Stimulated activated memory B cell treated with anti-CD40 and anti-IgM and Interleukin-4, amounts not matched to agents 10 μg/mL and 1 μg/mL and 100 μg/mL, for 72 hours (primary cell): ENCODE measurements at regions not wholly inside any gene's neighbourhood (a gene's known extent, or its start where the extent isn't known, plus 50 kb on each side); places are given as distances from the start of the nearest gene placed in this dataset.

Experiments used
- ATAC-seq: fragments of 150-1000 bp; cut with Tn5 transposase; 2 replicates; pipeline ENCODE4 v1.10.0; 2021
- H3K27ac Mint-ChIP-seq: one replicate; pipeline ENCODE4 v1.8.0; 2022; ENCODE audit warnings: mild to moderate bottlenecking, mixed read lengths
- H3K27me3 Mint-ChIP-seq: one replicate; pipeline ENCODE4 v1.8.0; 2022; ENCODE audit warnings: mixed read lengths
- H3K36me3 Mint-ChIP-seq: one replicate; pipeline ENCODE4 v1.8.0; 2022; ENCODE audit warnings: mixed read lengths
- H3K4me1 Mint-ChIP-seq: one replicate; pipeline ENCODE4 v1.8.0; 2022; ENCODE audit warnings: mixed read lengths
- H3K4me3 Mint-ChIP-seq: one replicate; pipeline ENCODE4 v1.8.0; 2022; ENCODE audit warnings: mild to moderate bottlenecking, moderate library complexity, mixed read lengths
- H3K9me3 Mint-ChIP-seq: one replicate; pipeline ENCODE4 v1.8.0; 2022; ENCODE audit warnings: mixed read lengths

DNA sequence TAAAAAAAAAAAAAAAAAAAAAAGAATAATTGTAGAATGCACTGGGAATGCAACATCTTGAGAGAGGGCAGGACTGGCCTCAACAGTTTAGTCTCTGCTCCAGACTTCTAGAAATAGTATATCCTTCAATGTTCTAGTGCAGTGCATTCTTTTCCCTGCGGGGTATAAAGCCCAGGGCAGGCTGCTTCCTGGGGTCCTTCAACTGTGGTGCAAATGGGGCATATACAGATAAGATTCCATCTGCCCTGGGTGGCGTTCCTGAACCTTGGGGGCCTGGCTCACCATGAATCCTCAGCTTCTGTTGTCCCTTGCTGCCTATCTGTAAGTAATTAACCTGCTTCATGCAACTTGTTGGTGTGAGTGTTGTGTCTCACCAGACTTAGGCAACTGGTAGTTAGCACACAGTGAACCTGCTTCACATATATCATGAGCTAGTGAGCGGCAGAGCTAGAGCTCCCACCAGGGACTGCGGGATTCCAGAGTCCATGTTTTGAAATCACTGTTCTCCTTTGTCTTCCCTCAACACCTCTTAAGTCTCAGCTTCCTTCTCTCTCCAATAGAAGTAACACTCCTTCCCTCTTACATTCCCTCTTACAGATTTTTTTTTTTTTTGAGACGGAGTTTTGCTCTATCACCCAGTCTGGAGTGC is 177.6 kb downstream of the SUDS3 start:
- no peak overlapping the region for H3K4me3 Mint-ChIP-seq

GRCh38 chr12:118558941-118559340 is 182.6 kb downstream of the SUDS3 start:
- Mint-ChIP-seq H3K27me3 (no peaks in the 10 kb centered on the region), H3K9me3 (no peaks in the 10 kb centered on the region), H3K4me1 (no peaks in the 10 kb centered on the region), H3K4me3 (no peak overlapping the region), H3K36me3 (no peaks in the 10 kb centered on the region), H3K27ac (no peak overlapping the region)
- ATAC-seq = no peak

More for the DNA sequence above, 177.6 kb downstream of the SUDS3 start:
- Mint-ChIP-seq H3K27ac (no peak overlapping the region), H3K36me3 (no peaks in the 10 kb centered on the region), H3K27me3 (no peaks in the 10 kb centered on the region), H3K9me3 (peaks cover 10% of the 10 kb centered on the region), H3K4me1 (no peaks in the 10 kb centered on the region)
- no peak for ATAC-seq

GRCh38 chr12:118560733-118561132 is 184.4 kb downstream of the SUDS3 start:
- H3K9me3 Mint-ChIP-seq = peaks cover 5% of the 10 kb centered on the region
- H3K27me3 Mint-ChIP-seq = no peaks in the 10 kb centered on the region
- no peak overlapping the region for H3K4me3 Mint-ChIP-seq
- no peaks in the 10 kb centered on the region for H3K36me3 Mint-ChIP-seq
- H3K27ac Mint-ChIP-seq = no peak overlapping the region
- H3K4me1 Mint-ChIP-seq = no peaks in the 10 kb centered on the region
- no peak for ATAC-seq

DNA sequence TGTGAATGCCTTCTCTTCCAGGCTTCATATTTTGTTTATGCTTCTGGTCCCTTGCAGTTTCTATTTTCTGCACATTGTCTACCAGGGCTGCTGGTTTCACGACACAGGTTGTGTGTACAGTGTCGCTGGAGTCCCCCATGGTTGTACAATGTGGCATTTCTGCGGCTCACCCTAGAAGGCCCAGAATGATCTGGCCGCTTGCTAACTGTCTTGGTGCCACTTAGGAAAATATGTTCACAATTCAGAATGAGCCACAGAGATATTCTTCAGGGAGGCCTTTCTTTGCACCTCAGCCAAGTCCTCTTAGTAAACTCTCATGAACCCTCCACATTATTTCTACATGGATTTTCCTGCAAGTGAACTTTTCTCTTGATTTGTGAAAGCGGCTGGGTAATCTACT is 195.4 kb downstream of the SUDS3 start:
- H3K4me1 Mint-ChIP-seq = no peaks in the 10 kb centered on the region
- no peak for ATAC-seq
- no peaks in the 10 kb centered on the region for H3K36me3 Mint-ChIP-seq
- H3K9me3 Mint-ChIP-seq = peaks cover 9% of the 10 kb centered on the region
- no peak overlapping the region for H3K27ac Mint-ChIP-seq
- no peak overlapping the region for H3K4me3 Mint-ChIP-seq
- H3K27me3 Mint-ChIP-seq = no peaks in the 10 kb centered on the region

DNA sequence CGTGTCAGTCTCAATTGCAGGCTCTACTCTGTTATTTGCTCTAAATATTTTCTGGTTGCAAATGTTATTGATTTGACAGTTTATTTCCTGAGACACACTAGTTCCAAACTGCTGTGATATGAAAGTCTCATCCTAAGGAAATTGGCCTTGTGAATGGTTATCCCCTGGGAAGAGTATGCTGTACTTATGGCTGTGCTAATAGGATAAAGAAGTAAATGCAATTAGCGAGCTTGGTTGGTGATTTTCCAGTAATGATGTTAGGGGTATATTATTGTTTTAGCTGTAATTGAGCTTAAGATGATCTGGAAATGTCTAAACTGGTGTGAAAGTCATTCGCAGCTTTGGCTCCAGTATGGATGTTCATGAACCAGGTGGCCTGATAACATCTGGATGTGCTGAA is 197.9 kb downstream of the SUDS3 start:
- Mint-ChIP-seq H3K9me3 (peaks cover 9% of the 10 kb centered on the region), H3K4me3 (no peak overlapping the region), H3K27ac (no peak overlapping the region), H3K4me1 (no peaks in the 10 kb centered on the region), H3K27me3 (no peaks in the 10 kb centered on the region), H3K36me3 (no peaks in the 10 kb centered on the region)
- no peak for ATAC-seq

- H3K36me3 Mint-ChIP-seq = no peaks in the 10 kb centered on the region
- H3K27me3 Mint-ChIP-seq = no peaks in the 10 kb centered on the region
- H3K9me3 Mint-ChIP-seq = peaks cover 4% of the 10 kb centered on the region
- ATAC-seq = no peak
- no peak overlapping the region for H3K4me3 Mint-ChIP-seq
- H3K27ac Mint-ChIP-seq = no peak overlapping the region
- no peaks in the 10 kb centered on the region for H3K4me1 Mint-ChIP-seq
Measured at GRCh38 chr12:118575730-118576129, 199.4 kb downstream of the SUDS3 start.

- Mint-ChIP-seq H3K27ac (no peak overlapping the region), H3K4me3 (no peak overlapping the region), H3K27me3 (no peaks in the 10 kb centered on the region), H3K36me3 (no peaks in the 10 kb centered on the region), H3K4me1 (no peaks in the 10 kb centered on the region), H3K9me3 (no peaks in the 10 kb centered on the region)
- ATAC-seq = no peak
Measured at GRCh38 chr12:118581371-118581770, 205.0 kb downstream of the SUDS3 start.

GRCh38 chr12:118582863-118583262 is 206.5 kb downstream of the SUDS3 start:
- Mint-ChIP-seq H3K9me3 (no peaks in the 10 kb centered on the region), H3K27ac (no peak overlapping the region), H3K4me1 (no peaks in the 10 kb centered on the region), H3K4me3 (no peak overlapping the region), H3K27me3 (no peaks in the 10 kb centered on the region), H3K36me3 (no peaks in the 10 kb centered on the region)
- ATAC-seq = no peak

GRCh38 chr12:118586433-118586832 is 210.1 kb downstream of the SUDS3 start:
- no peaks in the 10 kb centered on the region for H3K9me3 Mint-ChIP-seq
- no peak overlapping the region for H3K4me3 Mint-ChIP-seq
- no peak for ATAC-seq
- H3K27me3 Mint-ChIP-seq = no peaks in the 10 kb centered on the region
- H3K27ac Mint-ChIP-seq = no peak overlapping the region
- H3K36me3 Mint-ChIP-seq = no peaks in the 10 kb centered on the region
- H3K4me1 Mint-ChIP-seq = no peaks in the 10 kb centered on the region

DNA sequence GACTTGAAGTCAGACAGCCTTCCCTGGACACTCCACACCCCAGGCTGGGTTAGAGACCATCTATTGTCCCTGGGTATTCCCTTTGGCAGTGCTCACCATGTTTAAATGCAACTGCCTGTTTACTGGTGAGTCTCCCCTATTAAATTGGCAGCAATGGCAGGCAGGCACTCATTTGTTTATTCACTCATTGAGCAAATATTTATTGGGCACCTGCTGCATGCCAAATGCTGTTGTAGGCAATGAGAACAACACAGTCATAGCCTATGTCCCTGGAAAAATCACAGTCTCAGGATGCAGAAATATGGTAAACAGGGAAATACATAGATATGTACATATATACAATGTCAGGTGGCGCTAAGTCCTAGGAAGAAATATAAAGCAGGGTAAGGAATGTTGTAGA is 212.8 kb downstream of the SUDS3 start:
- no peaks in the 10 kb centered on the region for H3K27me3 Mint-ChIP-seq
- H3K9me3 Mint-ChIP-seq = no peaks in the 10 kb centered on the region
- H3K4me1 Mint-ChIP-seq = no peaks in the 10 kb centered on the region
- no peak overlapping the region for H3K27ac Mint-ChIP-seq
- no peak for ATAC-seq
- H3K36me3 Mint-ChIP-seq = no peaks in the 10 kb centered on the region
- no peak overlapping the region for H3K4me3 Mint-ChIP-seq

DNA sequence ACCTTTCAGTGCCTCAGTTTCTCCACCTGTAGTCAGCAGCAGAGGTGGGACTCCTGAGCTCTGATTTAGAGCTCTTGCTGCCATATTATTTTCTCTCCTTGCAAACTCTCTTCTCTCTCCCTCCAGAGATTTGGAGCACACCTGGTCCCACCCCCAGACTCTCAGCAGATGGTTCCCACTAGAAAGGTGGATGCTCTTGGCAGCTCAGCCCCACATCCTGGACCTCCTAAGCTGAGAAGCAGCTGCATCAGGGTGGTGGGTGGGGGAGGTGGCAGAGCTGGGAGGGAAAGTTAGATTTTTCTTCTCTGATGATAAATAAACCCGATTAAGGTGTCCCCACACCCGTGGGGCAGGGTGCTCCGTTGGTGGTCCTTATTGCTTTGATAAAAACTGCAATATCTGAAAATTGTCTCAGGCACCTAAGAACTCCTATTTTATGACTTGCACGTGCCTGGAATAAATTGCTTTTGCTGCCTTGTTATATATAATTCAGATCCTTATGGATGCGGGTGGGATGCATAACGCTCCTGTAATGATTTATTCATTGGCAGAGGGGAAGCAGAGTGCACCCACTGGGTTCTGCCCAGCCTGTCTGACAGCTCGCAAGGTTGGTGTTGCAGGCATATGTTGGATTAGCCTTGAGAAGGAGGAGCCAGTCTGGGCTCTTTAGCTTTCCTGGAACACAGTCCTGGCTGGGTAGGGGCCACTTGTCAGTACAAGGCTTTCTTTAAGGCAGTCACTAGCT is 214.2 kb downstream of the SUDS3 start:
- ATAC-seq = no peak
- Mint-ChIP-seq H3K36me3 (no peaks in the 10 kb centered on the region), H3K27me3 (no peaks in the 10 kb centered on the region), H3K9me3 (no peaks in the 10 kb centered on the region), H3K27ac (no peak overlapping the region), H3K4me1 (no peaks in the 10 kb centered on the region), H3K4me3 (no peak overlapping the region)

DNA sequence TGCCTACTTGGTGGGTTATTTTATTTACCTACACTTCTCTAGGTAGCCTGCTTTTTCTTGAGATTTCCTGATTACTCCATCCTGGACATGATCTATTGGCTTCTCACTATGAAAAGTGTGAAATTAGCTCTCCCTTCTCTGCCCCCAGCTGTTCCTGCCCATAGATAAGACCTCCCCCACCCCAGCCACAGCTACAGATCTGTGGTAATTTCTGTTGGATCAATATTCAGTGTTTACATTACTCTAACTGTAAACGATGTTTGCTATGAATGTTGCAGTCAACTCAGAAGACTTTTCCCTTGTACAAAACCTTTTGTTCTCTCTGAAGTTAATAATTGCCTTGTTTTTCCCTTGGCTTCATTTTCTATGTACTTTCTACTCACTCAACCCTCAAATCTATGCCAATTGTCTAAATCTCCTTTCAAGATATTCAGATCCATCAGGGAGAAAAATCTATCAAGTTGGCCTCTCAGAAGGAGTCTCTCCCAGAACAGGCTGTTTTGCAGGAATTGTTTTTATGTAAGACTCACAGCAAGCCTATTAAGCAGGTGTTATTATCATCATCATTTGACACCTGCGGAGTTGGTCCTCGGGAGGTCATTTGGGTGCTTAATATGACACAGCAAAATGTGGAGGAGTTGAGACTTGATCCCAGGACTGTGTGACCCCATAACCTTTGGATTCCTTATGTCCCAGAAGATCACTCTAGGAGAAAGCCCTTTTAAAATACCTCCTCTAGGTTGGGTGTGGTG is 227.4 kb downstream of the SUDS3 start:
- no peaks in the 10 kb centered on the region for H3K4me1 Mint-ChIP-seq
- no peak for ATAC-seq
- peaks cover 6% of the 10 kb centered on the region for H3K27me3 Mint-ChIP-seq
- peaks cover 12% of the 10 kb centered on the region for H3K9me3 Mint-ChIP-seq
- no peak overlapping the region for H3K4me3 Mint-ChIP-seq
- H3K36me3 Mint-ChIP-seq = no peaks in the 10 kb centered on the region
- no peak overlapping the region for H3K27ac Mint-ChIP-seq

DNA sequence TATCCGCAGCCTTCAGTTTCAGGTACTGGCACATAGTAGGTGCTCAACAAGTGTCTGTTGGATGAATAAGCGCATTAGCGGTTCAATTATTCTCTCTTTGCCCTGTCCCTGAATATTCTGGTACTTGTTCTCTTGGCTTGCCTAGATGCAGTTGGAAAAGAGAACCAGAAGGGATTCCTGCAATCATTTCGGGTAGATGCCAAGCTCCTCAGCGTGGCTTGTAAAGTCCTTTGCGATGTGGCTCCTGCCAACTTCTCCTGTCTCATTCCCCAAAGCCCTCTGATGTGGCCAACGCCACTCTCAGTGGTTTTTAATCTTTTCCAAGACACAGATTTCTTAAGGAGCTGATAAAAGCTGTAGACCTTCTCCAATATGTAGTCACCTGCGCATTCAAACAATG is 230.3 kb downstream of the SUDS3 start:
- Mint-ChIP-seq H3K27ac (no peak overlapping the region), H3K4me3 (no peak overlapping the region), H3K36me3 (no peaks in the 10 kb centered on the region), H3K9me3 (peaks cover 9% of the 10 kb centered on the region), H3K4me1 (no peaks in the 10 kb centered on the region), H3K27me3 (peaks cover 14% of the 10 kb centered on the region)
- ATAC-seq = no peak

DNA sequence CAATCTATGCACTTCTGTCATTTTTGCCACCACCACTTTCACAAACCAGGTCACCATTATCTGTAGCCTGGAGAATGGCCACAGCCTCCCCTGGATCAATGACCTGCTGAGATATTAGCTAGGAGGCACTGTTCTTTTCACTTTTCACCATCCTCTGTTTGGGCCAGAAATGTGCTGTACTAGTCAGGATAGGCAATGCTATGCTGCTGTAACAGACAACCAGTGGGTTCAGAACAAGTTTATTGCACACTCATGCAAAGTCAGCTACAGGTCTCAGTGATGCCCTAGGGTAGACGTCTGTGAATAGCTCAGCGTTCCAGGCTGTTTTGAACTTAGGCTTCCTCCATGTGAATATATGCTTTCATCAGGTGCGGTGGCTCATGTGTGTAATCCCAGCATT is 231.5 kb downstream of the SUDS3 start:
- Mint-ChIP-seq H3K27ac (no peak overlapping the region), H3K4me1 (no peaks in the 10 kb centered on the region), H3K9me3 (peaks cover 12% of the 10 kb centered on the region), H3K4me3 (no peak overlapping the region), H3K36me3 (no peaks in the 10 kb centered on the region), H3K27me3 (peaks cover 14% of the 10 kb centered on the region)
- no peak for ATAC-seq

GRCh38 chr12:118608770-118609344 is 232.5 kb downstream of the SUDS3 start:
- H3K4me1 Mint-ChIP-seq = no peaks in the 10 kb centered on the region
- H3K27me3 Mint-ChIP-seq = peaks cover 14% of the 10 kb centered on the region
- peaks cover 18% of the 10 kb centered on the region for H3K9me3 Mint-ChIP-seq
- H3K4me3 Mint-ChIP-seq = no peak overlapping the region
- H3K27ac Mint-ChIP-seq = no peak overlapping the region
- H3K36me3 Mint-ChIP-seq = no peaks in the 10 kb centered on the region
- ATAC-seq = peak; percentile 12
